HG02943 (cell line): ENCODE measurements at regions not wholly inside any gene's neighbourhood (a gene's known extent, or its start where the extent isn't known, plus 50 kb on each side); places are given as distances from the start of the nearest gene placed in this dataset.

Source experiments
- ATAC-seq: cut with Tn5 transposase; IDR thresholded peaks from one replicate; pipeline ENCODE4 v1.9.1; 2021; ENCODE audit warnings: mild to moderate bottlenecking, low read depth, moderate library complexity; ENCODE audit not compliant: unreplicated experiment

GRCh38 chr2:18644115-18644462 is 54.7 kb upstream of the NT5C1B start:
- ATAC-seq, result no peak

- no peak for ATAC-seq
Observed at GRCh38 chr2:18643326-18644114, 54.2 kb upstream of the NT5C1B start.

GRCh38 chr2:18641823-18642222 is 52.5 kb upstream of the NT5C1B start:
- no peak for ATAC-seq

GRCh38 chr2:18639756-18640453 is 50.5 kb upstream of the NT5C1B start:
- ATAC-seq, result no peak
